ENCODE measurements at regions not wholly inside any gene's neighbourhood (a gene's known extent, or its start where the extent isn't known, plus 50 kb on each side); places are given as distances from the start of the nearest gene placed in this dataset.

DNA sequence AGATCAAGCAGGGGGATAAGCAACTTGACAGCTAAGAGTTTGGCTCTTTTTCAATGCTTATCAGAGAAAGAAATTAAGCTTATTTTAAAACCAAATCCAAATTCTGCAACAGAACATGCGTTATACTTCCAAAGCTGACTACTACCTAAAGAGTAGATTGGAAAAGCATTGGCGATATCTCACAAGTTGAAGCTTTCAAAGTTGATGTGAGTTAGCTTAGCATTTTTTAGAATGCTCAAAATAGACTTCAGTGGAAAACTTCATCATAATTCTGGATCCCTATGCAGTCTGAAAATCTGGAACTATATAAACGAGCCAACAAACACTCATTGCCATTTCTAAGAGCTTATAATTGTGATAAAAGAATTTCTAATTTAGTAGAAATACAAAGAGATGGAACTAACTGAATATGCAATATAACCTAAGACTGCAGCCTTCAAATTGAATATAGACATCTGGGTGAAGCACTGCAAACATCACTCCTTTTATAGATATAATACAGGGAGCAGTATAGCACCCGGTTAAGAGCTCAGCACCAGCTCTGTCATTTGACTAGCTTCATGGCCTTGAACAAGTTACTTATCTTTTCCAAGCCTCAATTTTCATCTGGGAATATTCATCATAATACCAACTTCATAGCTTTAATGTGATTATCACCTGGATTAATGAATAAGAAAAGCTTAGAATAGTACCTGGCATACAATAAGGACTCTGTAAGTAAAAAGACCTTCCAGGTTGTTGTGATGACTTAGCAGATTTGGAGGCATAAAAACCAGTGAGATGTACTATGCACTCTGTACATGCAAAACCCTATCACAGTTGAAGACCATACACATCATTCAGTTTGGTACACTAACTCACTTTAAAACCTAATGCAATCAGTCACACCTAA, 242.7 kb upstream of the TTC14 start:
- no peaks in the 10 kb centered on the region for H3K36me3 Mint-ChIP-seq
- no peak overlapping the region for H3K4me3 Mint-ChIP-seq
- DNase-seq (ENCODE audit: low spot score) (no peak), ATAC-seq (no peak)
- ChIA-PET CTCF (no interaction called here), POLR2A (no interaction called here)
- H3K27ac Mint-ChIP-seq: no peak overlapping the region
- peaks cover 6% of the 10 kb centered on the region for H3K9me3 Mint-ChIP-seq
- H3K4me1 Mint-ChIP-seq: peaks cover 2% of the 10 kb centered on the region
- H3K27me3 Mint-ChIP-seq (ENCODE audit: low read depth): no peaks in the 10 kb centered on the region; the same call in 1 of the 2 replicates
- no peak for TF ChIP-seq ZBTB21 (CRISPR knock-in tag; IDR thresholded peaks at IDR 0.05; ENCODE audit: borderline replicate concordance)
- TF ChIP-seq ZSCAN18 (CRISPR knock-in tag; IDR thresholded peaks at IDR 0.05): no peak
- no peak for TF ChIP-seq STAT6 (CRISPR knock-in tag; conservative IDR thresholded peaks at IDR 0.05; ENCODE audit: low read depth)
- TF ChIP-seq CDX4 (CRISPR knock-in tag; IDR thresholded peaks at IDR 0.05; ENCODE audit: borderline replicate concordance): no peak
- TF ChIP-seq GABPB1 (CRISPR knock-in tag; IDR thresholded peaks at IDR 0.05): no peak

- no peak for TF ChIP-seq GABPB1 (CRISPR knock-in tag; IDR thresholded peaks at IDR 0.05)
- TF ChIP-seq ZNF263 (CRISPR knock-in tag; IDR thresholded peaks at IDR 0.05; ENCODE audit: low read depth): no peak
- TF ChIP-seq OVOL2 (CRISPR knock-in tag; IDR thresholded peaks at IDR 0.05; ENCODE audit: borderline replicate concordance): no peak
- TF ChIP-seq STAT6 (CRISPR knock-in tag; conservative IDR thresholded peaks at IDR 0.05; ENCODE audit: low read depth): no peak
- no peak for TF ChIP-seq ZNF671 (CRISPR knock-in tag; IDR thresholded peaks at IDR 0.05)
- TF ChIP-seq CREM (CRISPR knock-in tag; IDR thresholded peaks at IDR 0.05): no peak
- TF ChIP-seq, protein P1, sequence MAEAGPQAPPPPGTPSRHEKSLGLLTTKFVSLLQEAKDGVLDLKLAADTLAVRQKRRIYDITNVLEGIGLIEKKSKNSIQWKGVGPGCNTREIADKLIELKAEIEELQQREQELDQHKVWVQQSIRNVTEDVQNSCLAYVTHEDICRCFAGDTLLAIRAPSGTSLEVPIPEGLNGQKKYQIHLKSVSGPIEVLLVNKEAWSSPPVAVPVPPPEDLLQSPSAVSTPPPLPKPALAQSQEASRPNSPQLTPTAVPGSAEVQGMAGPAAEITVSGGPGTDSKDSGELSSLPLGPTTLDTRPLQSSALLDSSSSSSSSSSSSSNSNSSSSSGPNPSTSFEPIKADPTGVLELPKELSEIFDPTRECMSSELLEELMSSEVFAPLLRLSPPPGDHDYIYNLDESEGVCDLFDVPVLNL (CRISPR knock-in tag; IDR thresholded peaks at IDR 0.05; ENCODE audit: borderline replicate concordance, low read depth): no peak
- TF ChIP-seq TEAD4 (CRISPR knock-in tag; IDR thresholded peaks at IDR 0.05): no peak
- no peak overlapping the region for H3K4me3 Mint-ChIP-seq
- no peaks in the 10 kb centered on the region for H3K36me3 Mint-ChIP-seq
- CTCF ChIA-PET: no interaction called here
- POLR2A ChIA-PET: no interaction called here
- H3K9me3 Mint-ChIP-seq: peaks cover 6% of the 10 kb centered on the region
- no peak overlapping the region for H3K27ac Mint-ChIP-seq
- ATAC-seq: no peak
- no peak for DNase-seq (ENCODE audit: low spot score)
- H3K27me3 Mint-ChIP-seq (ENCODE audit: low read depth): no peaks in the 10 kb centered on the region; the same call in 1 of the 2 replicates
- H3K4me1 Mint-ChIP-seq: no peaks in the 10 kb centered on the region
These were observed 242.0 kb upstream of the TTC14 start for GRCh38 chr3:180359953-180360279.

- Mint-ChIP-seq H3K9me3 (peaks cover 15% of the 10 kb centered on the region), H3K4me3 (no peak overlapping the region), H3K27ac (no peak overlapping the region), H3K27me3 (ENCODE audit: low read depth) (no peaks in the 10 kb centered on the region; the same call in 1 of the 2 replicates), H3K4me1 (no peaks in the 10 kb centered on the region), H3K36me3 (peaks cover 8% of the 10 kb centered on the region)
- CTCF ChIA-PET: no interaction called here
- no peak for ATAC-seq
- no peak for DNase-seq (ENCODE audit: low spot score)
- POLR2A ChIA-PET: no interaction called here
- TF ChIP-seq, protein P2, sequence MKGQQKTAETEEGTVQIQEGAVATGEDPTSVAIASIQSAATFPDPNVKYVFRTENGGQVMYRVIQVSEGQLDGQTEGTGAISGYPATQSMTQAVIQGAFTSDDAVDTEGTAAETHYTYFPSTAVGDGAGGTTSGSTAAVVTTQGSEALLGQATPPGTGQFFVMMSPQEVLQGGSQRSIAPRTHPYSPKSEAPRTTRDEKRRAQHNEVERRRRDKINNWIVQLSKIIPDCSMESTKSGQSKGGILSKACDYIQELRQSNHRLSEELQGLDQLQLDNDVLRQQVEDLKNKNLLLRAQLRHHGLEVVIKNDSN (CRISPR knock-in tag; IDR thresholded peaks at IDR 0.05): no peak
- TF ChIP-seq SP1 (CRISPR knock-in tag; conservative IDR thresholded peaks at IDR 0.05): no peak
- no peak for TF ChIP-seq EMX1 (CRISPR knock-in tag; IDR thresholded peaks at IDR 0.05)
- no peak for TF ChIP-seq NFE2L1 (CRISPR knock-in tag; IDR thresholded peaks at IDR 0.05)
- no peak for TF ChIP-seq NR3C1 (CRISPR knock-in tag; conservative IDR thresholded peaks at IDR 0.05; ENCODE audit: low read depth)
- no peak for TF ChIP-seq PRDM15 (CRISPR knock-in tag; IDR thresholded peaks at IDR 0.05)
These were observed 239.9 kb upstream of the TTC14 start for GRCh38 chr3:180362081-180362480.

All from WTC11 (cell line).